Activated CD8-positive, alpha-beta T cell treated with anti-CD3 and anti-CD28 coated beads, Interleukin-2, amount 10 ng/mL, durations not matched to agents 7 days and 5 days (primary cell): ENCODE measurements at regions not wholly inside any gene's neighbourhood (a gene's known extent, or its start where the extent isn't known, plus 50 kb on each side); places are given as distances from the start of the nearest gene placed in this dataset.

Experiments used
- ATAC-seq: fragments of 150-1000 bp; cut with Tn5 transposase; one replicate; pipeline ENCODE4 v1.10.0; 2021; ENCODE audit warnings: moderate library complexity
- CTCF ChIA-PET: fragments of 350-600 bp; sonication (Branson Sonifier 250); formaldehyde crosslinking; loops from one replicate; lab custom pipeline; 2021; ENCODE audit warnings: antibody characterized with exemption; lab: Charles Lee
- POLR2A ChIA-PET: fragments of 350-600 bp; sonication (Branson Sonifier 250); formaldehyde crosslinking; loops from one replicate; lab custom pipeline; 2021; ENCODE audit warnings: antibody characterized with exemption; lab: Charles Lee
- DNase-seq: peaks from one replicate; pipeline ENCODE4 v3.0.0-alpha.2; 2020
- H3K27ac Mint-ChIP-seq: one replicate; pipeline ENCODE4 v1.8.0; 2021; ENCODE audit warnings: mild to moderate bottlenecking, mixed read lengths
- H3K27me3 Mint-ChIP-seq: one replicate; pipeline ENCODE4 v1.8.0; 2021; ENCODE audit warnings: low read depth, mixed read lengths
- H3K36me3 Mint-ChIP-seq: one replicate; pipeline ENCODE4 v1.8.0; 2021; ENCODE audit warnings: low read depth, mixed read lengths
- H3K4me1 Mint-ChIP-seq: one replicate; pipeline ENCODE4 v1.8.0; 2021; ENCODE audit warnings: low read depth, mixed read lengths
- H3K4me3 Mint-ChIP-seq: one replicate; pipeline ENCODE4 v1.8.0; 2021; ENCODE audit warnings: mild to moderate bottlenecking, mixed read lengths
- H3K9me3 Mint-ChIP-seq: one replicate; pipeline ENCODE4 v1.8.0; 2022; ENCODE audit warnings: mixed read lengths; ENCODE audit not compliant: insufficient read depth

DNA sequence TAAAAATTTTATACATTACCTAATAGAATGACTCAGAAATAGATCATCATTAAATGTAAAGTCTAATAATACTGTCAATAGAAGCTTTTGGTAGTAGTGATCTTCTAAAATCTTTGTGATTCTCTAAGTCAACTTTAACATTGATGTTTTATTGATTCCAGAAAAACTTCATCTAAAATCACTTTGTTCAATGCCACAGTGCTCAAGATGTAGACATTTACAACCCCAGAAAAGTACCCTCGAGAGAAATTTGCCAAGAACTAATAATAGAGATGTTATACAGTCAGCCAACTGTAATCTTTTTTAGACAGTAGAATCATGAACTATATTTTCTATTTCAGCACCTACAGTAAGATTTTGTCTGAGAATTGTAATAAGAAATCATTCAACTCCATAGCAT is 369.2 kb upstream of the AKR1E2 start:
- no peak for DNase-seq
- H3K9me3 Mint-ChIP-seq = no peaks in the 10 kb centered on the region
- no peaks in the 10 kb centered on the region for H3K4me1 Mint-ChIP-seq
- H3K27me3 Mint-ChIP-seq = peaks cover 18% of the 10 kb centered on the region
- CTCF ChIA-PET = no interaction called here
- H3K27ac Mint-ChIP-seq = no peak overlapping the region
- H3K36me3 Mint-ChIP-seq = no peaks in the 10 kb centered on the region
- no peak for ATAC-seq
- POLR2A ChIA-PET = no interaction called here
- no peak overlapping the region for H3K4me3 Mint-ChIP-seq

- ChIA-PET POLR2A (interaction anchor here (0.6 kb wide), 1 partner anchor 673 kb away, joined by 3 read pairs; no protein-coding TSS in a partner anchor), CTCF (no interaction called here)
- Mint-ChIP-seq H3K36me3 (no peaks in the 10 kb centered on the region), H3K9me3 (no peaks in the 10 kb centered on the region), H3K27ac (no peak overlapping the region), H3K4me1 (peaks cover under 1% of the 10 kb centered on the region), H3K4me3 (no peak overlapping the region), H3K27me3 (peaks cover 16% of the 10 kb centered on the region)
- ATAC-seq (no peak), DNase-seq (no peak)
Observed at GRCh38 chr10:4456279-4456678, 369.7 kb upstream of the AKR1E2 start.

DNA sequence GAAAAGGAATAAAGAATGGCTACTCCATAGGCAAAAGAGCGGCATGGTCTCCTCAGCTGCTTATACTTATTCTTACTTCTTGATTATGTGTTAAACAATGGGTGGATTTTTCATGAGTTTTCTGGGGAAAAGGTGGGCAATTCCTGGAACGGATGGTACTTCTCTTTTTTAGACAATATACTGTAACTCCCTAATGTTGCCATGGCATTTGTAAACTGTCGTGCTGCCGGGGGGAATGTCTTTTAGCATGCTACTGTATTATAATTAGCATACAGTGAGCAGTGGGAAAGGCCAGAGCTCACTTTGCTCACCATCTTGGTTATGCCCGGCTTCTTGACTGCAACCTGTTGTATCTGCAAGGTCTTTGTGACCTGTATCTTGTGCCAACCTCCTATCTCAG is 372.1 kb upstream of the AKR1E2 start:
- CTCF ChIA-PET = no interaction called here
- Mint-ChIP-seq H3K4me1 (peaks cover 4% of the 10 kb centered on the region), H3K36me3 (no peaks in the 10 kb centered on the region), H3K27me3 (peaks cover 15% of the 10 kb centered on the region), H3K4me3 (no peak overlapping the region), H3K27ac (no peak overlapping the region), H3K9me3 (no peaks in the 10 kb centered on the region)
- ATAC-seq (no peak), DNase-seq (no peak)
- POLR2A ChIA-PET = no interaction called here

DNA sequence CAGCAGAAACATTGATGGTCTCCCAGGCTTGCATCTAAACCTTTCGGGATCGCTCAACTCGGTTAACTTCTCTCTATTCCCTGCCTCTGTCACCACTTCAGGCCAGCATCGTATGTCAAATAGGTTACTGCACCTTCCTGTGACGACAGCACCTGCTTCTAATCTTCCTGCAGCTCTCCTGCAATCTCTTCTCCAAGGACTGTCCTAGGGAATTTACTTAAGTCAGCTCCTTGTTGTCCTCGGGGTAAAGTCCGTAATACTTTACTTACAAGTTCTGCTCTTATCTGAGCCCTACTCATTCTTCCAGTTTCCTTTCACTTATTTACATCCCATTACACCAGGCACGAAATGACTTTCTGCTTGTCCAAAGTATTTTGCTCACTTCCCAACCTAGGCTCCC is 372.7 kb upstream of the AKR1E2 start:
- Mint-ChIP-seq H3K36me3 (no peaks in the 10 kb centered on the region), H3K27me3 (peaks cover 15% of the 10 kb centered on the region), H3K27ac (no peak overlapping the region), H3K4me3 (no peak overlapping the region), H3K4me1 (peaks cover 4% of the 10 kb centered on the region), H3K9me3 (no peaks in the 10 kb centered on the region)
- no peak for DNase-seq
- no peak for ATAC-seq
- ChIA-PET CTCF (no interaction called here), POLR2A (no interaction called here)

- Mint-ChIP-seq H3K4me3 (no peak overlapping the region), H3K9me3 (no peaks in the 10 kb centered on the region), H3K4me1 (peaks cover 4% of the 10 kb centered on the region), H3K36me3 (no peaks in the 10 kb centered on the region), H3K27me3 (peaks cover 18% of the 10 kb centered on the region), H3K27ac (no peak overlapping the region)
- ChIA-PET CTCF (interaction anchor here (0.7 kb wide), 1 partner anchor 274 kb away, joined by 3 read pairs; no protein-coding TSS in a partner anchor), POLR2A (interaction anchor here (1.1 kb wide), 1 partner anchor 666 kb away, joined by 3 read pairs; the partner anchor contains the start of gene KLF6)
- ATAC-seq (no peak), DNase-seq (no peak)
Observed at GRCh38 chr10:4450981-4451908, 374.8 kb upstream of the AKR1E2 start.

DNA sequence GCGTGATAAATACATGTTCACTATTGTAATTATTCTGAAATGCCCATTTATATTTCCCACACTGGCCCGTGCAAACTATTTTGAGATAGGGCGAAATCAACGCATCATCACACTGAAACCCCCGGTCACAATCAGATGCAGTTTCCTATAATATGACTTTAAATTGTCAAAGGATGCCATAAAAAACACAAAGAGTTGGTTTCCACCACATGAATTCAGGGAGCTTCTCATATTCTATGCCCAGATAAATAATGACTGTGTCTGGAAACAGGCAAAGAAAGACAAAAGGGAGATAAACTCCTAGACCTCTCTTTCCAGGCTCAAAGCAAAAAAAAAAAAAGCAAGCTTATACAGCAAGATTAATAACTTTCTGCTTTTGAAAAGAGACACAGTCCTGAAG is 375.8 kb upstream of the AKR1E2 start:
- CTCF ChIA-PET = no interaction called here
- Mint-ChIP-seq H3K36me3 (no peaks in the 10 kb centered on the region), H3K9me3 (peaks cover 4% of the 10 kb centered on the region), H3K4me1 (peaks cover 4% of the 10 kb centered on the region), H3K27me3 (peaks cover 12% of the 10 kb centered on the region), H3K4me3 (no peak overlapping the region), H3K27ac (no peak overlapping the region)
- DNase-seq = no peak
- no peak for ATAC-seq
- POLR2A ChIA-PET = no interaction called here

GRCh38 chr10:4448030-4448429 is 378.0 kb upstream of the AKR1E2 start:
- H3K9me3 Mint-ChIP-seq = peaks cover 9% of the 10 kb centered on the region
- H3K4me3 Mint-ChIP-seq = no peak overlapping the region
- ChIA-PET CTCF (no interaction called here), POLR2A (no interaction called here)
- H3K27ac Mint-ChIP-seq = no peak overlapping the region
- peaks cover 4% of the 10 kb centered on the region for H3K4me1 Mint-ChIP-seq
- peaks cover 13% of the 10 kb centered on the region for H3K27me3 Mint-ChIP-seq
- DNase-seq (no peak), ATAC-seq (no peak)
- no peaks in the 10 kb centered on the region for H3K36me3 Mint-ChIP-seq

DNA sequence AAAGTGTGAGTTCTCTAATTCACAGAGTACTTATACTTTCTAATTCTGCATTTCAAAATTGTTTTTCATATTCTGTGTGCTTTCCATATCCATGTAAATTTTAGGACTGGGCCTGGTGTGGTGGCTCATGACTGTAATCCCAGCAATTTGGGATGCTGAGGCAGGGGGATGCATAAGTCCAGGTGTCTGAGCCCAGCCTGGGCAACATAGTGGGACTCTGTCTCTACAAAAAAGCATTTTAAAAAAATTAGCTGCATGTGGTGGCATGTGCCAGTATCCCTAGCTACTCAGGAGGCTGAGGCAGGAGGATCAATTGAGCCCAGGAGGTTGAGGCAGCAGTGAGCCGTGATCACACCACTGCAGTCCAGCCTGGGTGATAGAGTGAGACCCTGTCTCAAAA is 382.6 kb upstream of the AKR1E2 start:
- H3K4me1 Mint-ChIP-seq = no peaks in the 10 kb centered on the region
- ATAC-seq (no peak), DNase-seq (no peak)
- H3K36me3 Mint-ChIP-seq = no peaks in the 10 kb centered on the region
- peaks cover 11% of the 10 kb centered on the region for H3K9me3 Mint-ChIP-seq
- peaks cover 11% of the 10 kb centered on the region for H3K27me3 Mint-ChIP-seq
- no peak overlapping the region for H3K4me3 Mint-ChIP-seq
- H3K27ac Mint-ChIP-seq = no peak overlapping the region
- POLR2A ChIA-PET = no interaction called here
- CTCF ChIA-PET = no interaction called here

- Mint-ChIP-seq H3K9me3 (peaks cover 11% of the 10 kb centered on the region), H3K27me3 (peaks cover 11% of the 10 kb centered on the region), H3K4me3 (no peak overlapping the region), H3K4me1 (no peaks in the 10 kb centered on the region), H3K36me3 (no peaks in the 10 kb centered on the region), H3K27ac (no peak overlapping the region)
- POLR2A ChIA-PET = no interaction called here
- ATAC-seq (no peak), DNase-seq (no peak)
- CTCF ChIA-PET = no interaction called here
Observed at GRCh38 chr10:4442296-4442695, 383.7 kb upstream of the AKR1E2 start.

GRCh38 chr10:4440260-4440659 is 385.7 kb upstream of the AKR1E2 start:
- CTCF ChIA-PET = no interaction called here
- Mint-ChIP-seq H3K36me3 (no peaks in the 10 kb centered on the region), H3K4me3 (no peak overlapping the region), H3K27me3 (peaks cover 8% of the 10 kb centered on the region), H3K27ac (no peak overlapping the region), H3K4me1 (no peaks in the 10 kb centered on the region), H3K9me3 (peaks cover 7% of the 10 kb centered on the region)
- POLR2A ChIA-PET = no interaction called here
- ATAC-seq = no peak
- no peak for DNase-seq

GRCh38 chr10:4437791-4438190 is 388.2 kb upstream of the AKR1E2 start:
- DNase-seq (no peak), ATAC-seq (no peak)
- Mint-ChIP-seq H3K4me3 (no peak overlapping the region), H3K4me1 (no peaks in the 10 kb centered on the region), H3K27me3 (peaks cover 2% of the 10 kb centered on the region), H3K36me3 (no peaks in the 10 kb centered on the region), H3K9me3 (peaks cover under 1% of the 10 kb centered on the region), H3K27ac (no peak overlapping the region)
- ChIA-PET CTCF (no interaction called here), POLR2A (no interaction called here)

DNA sequence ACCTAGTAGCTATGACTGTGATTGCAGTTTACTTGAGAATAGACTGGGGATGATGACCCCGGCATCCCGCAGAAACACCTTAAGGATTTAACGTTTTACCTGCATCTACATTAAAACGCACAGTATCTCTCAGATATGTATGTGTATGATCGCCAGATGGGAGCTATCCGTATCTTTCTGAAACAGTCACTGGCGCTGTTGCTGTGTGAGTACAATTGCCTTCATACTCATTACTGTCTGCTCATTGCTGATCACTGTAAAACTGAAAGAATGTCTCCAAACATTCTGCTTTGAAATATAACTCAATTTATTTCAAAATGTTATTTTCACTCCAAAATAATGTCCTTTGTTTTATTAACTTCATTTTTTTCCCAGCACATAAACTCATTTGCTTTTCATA is 388.9 kb upstream of the AKR1E2 start:
- ChIA-PET POLR2A (no interaction called here), CTCF (no interaction called here)
- peaks cover 2% of the 10 kb centered on the region for H3K27me3 Mint-ChIP-seq
- no peak overlapping the region for H3K27ac Mint-ChIP-seq
- no peaks in the 10 kb centered on the region for H3K36me3 Mint-ChIP-seq
- H3K4me1 Mint-ChIP-seq = no peaks in the 10 kb centered on the region
- no peak for ATAC-seq
- DNase-seq = no peak
- H3K9me3 Mint-ChIP-seq = no peaks in the 10 kb centered on the region
- H3K4me3 Mint-ChIP-seq = no peak overlapping the region
